CD8-positive, alpha-beta memory T cell (primary cell): ENCODE measurements at regions not wholly inside any gene's neighbourhood (a gene's known extent, or its start where the extent isn't known, plus 50 kb on each side); places are given as distances from the start of the nearest gene placed in this dataset.

Experiments used
- CTCF ChIA-PET: fragments of 350-600 bp; sonication (Branson Sonifier 250); formaldehyde crosslinking; loops from one replicate; lab custom pipeline; 2021; ENCODE audit warnings: antibody characterized with exemption; lab: Charles Lee
- POLR2A ChIA-PET: fragments of 350-600 bp; sonication (Branson Sonifier 250); formaldehyde crosslinking; loops from one replicate; lab custom pipeline; 2021; ENCODE audit warnings: antibody characterized with exemption; lab: Charles Lee
- DNase-seq, 5 donors: peaks; one replicate each; pipeline versions ENCODE4 v3.0.0 to v3.0.0-alpha.2; 2020 to 2022; ENCODE audit warnings: mixed read lengths in 1 of 5
- H3K27ac ChIP-seq: one replicate; pipeline ENCODE4 v1.7.0; 2013; ENCODE audit warnings: low read depth, mild to moderate bottlenecking, low read length, moderate library complexity
- H3K27me3 ChIP-seq: 2 replicates; pipeline ENCODE4 v1.7.0; 2013; ENCODE audit warnings: low read length, mild to moderate bottlenecking; ENCODE audit not compliant: insufficient read depth, poor library complexity, severe bottlenecking
- H3K36me3 ChIP-seq: 2 replicates; pipeline ENCODE4 v1.7.0; 2013; ENCODE audit warnings: mild to moderate bottlenecking, low read length, moderate library complexity; ENCODE audit not compliant: insufficient read depth
- H3K4me1 ChIP-seq: 2 replicates; pipeline ENCODE4 v1.7.0; 2013; ENCODE audit warnings: mild to moderate bottlenecking, low read length, moderate library complexity; ENCODE audit not compliant: insufficient read depth
- H3K4me3 ChIP-seq: 2 replicates; pipeline ENCODE4 v1.7.0; 2013; ENCODE audit warnings: mild to moderate bottlenecking, low read length
- H3K9me3 ChIP-seq: 2 replicates; pipeline ENCODE4 v1.7.0; 2013; ENCODE audit warnings: mild to moderate bottlenecking, low read length
- H3K27ac Mint-ChIP-seq, 8 donors: one replicate each; pipeline ENCODE4 v1.8.0; 2020 to 2021; ENCODE audit warnings: mixed read lengths in 8 of 8, mild to moderate bottlenecking in 6 of 8, inconsistent platforms in 3 of 8, moderate library complexity in 3 of 8
- H3K27me3 Mint-ChIP-seq, 2 donors: one replicate each; pipeline ENCODE4 v1.8.0; 2020 to 2021; ENCODE audit warnings: mixed read lengths in 2 of 2, mild to moderate bottlenecking in 1 of 2, moderate library complexity in 1 of 2
- H3K36me3 Mint-ChIP-seq, 3 donors: one replicate each; pipeline ENCODE4 v1.8.0; 2020 to 2021; ENCODE audit warnings: mixed read lengths in 3 of 3, inconsistent platforms in 1 of 3, mild to moderate bottlenecking in 1 of 3
- H3K4me1 Mint-ChIP-seq, 3 donors: one replicate each; pipeline ENCODE4 v1.8.0; 2020 to 2021; ENCODE audit warnings: mixed read lengths in 3 of 3, inconsistent platforms in 1 of 3, mild to moderate bottlenecking in 1 of 3
- H3K4me3 Mint-ChIP-seq, 7 donors: one replicate each; pipeline ENCODE4 v1.8.0; 2020 to 2021; ENCODE audit warnings: mixed read lengths in 7 of 7, mild to moderate bottlenecking in 6 of 7, moderate library complexity in 4 of 7, inconsistent platforms in 2 of 7
- H3K9me3 Mint-ChIP-seq, 5 donors: one replicate each; pipeline ENCODE4 v1.8.0; 2020 to 2022; ENCODE audit warnings: mixed read lengths in 5 of 5, mild to moderate bottlenecking in 3 of 5, moderate library complexity in 2 of 5, inconsistent platforms in 1 of 5

DNA sequence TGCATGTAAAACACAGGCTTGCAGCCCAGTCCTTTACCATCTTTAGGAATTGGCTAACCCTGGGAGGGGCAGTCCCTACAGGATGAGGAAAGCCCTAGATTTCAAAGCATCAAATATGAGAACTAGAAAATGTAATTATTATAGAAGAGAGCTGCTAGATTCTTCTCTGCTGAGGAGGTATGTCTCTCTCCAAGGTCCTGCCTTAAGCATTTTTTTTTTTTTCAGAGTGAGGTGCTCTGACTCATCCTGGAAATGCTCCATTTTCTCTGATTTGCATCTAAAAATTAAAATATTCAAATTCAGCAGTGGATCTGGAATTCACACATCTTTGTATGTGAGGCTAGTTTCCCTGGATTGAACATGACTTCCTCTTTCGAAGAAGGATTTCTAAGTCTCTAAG is 149.8 kb downstream of the ZNF648 start:
- DNase-seq = no peak
- Histone ChIP-seq H3K9me3 (no peaks in the 10 kb centered on the region), H3K36me3 (no peaks in the 10 kb centered on the region), H3K27ac (no peak overlapping the region), H3K4me1 (no peaks in the 10 kb centered on the region), H3K27me3 (no peaks in the 10 kb centered on the region), H3K4me3 (no peak overlapping the region)
- no peaks in the 10 kb centered on the region for H3K36me3 Mint-ChIP-seq
- H3K4me3 Mint-ChIP-seq = no peak overlapping the region
- POLR2A ChIA-PET = no interaction called here
- CTCF ChIA-PET = no interaction called here
- no peak overlapping the region for H3K27ac Mint-ChIP-seq
- no peaks in the 10 kb centered on the region for H3K4me1 Mint-ChIP-seq
- peaks cover 6% of the 10 kb centered on the region in 2 donors for H3K27me3 Mint-ChIP-seq
- peaks cover 0 to 5% (median 0%) of the 10 kb centered on the region in 5 donors for H3K9me3 Mint-ChIP-seq

DNA sequence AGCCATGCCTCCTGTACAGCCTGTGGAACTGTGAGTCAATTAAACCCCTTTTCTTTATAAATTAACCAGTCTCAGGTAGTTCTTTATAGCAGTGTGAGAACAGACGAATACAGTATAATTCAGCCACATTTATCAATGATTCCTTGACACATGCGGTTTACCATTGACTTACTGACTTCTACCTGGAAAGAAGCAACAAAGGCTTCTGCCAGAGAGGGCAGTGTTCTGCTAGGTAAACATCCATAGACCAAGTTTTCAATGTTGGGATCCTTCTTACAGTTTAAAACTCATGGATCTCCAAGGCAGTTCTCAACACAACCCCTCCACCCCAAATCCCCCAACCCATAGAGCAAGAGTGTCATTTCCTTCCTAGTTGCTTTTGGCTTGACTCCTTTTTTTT is 150.6 kb downstream of the ZNF648 start:
- Mint-ChIP-seq H3K4me3 (no peak overlapping the region), H3K27ac (no peak overlapping the region), H3K36me3 (no peaks in the 10 kb centered on the region), H3K27me3 (peaks cover 6% of the 10 kb centered on the region in 2 donors), H3K9me3 (peaks cover 0 to 5% (median 0%) of the 10 kb centered on the region in 5 donors), H3K4me1 (no peaks in the 10 kb centered on the region)
- CTCF ChIA-PET = no interaction called here
- H3K9me3 ChIP-seq = no peaks in the 10 kb centered on the region
- H3K4me3 ChIP-seq = no peak overlapping the region
- no peak for DNase-seq
- H3K36me3 ChIP-seq = no peaks in the 10 kb centered on the region
- no peak overlapping the region for H3K27ac ChIP-seq
- no peaks in the 10 kb centered on the region for H3K4me1 ChIP-seq
- no peaks in the 10 kb centered on the region for H3K27me3 ChIP-seq
- POLR2A ChIA-PET = no interaction called here

DNA sequence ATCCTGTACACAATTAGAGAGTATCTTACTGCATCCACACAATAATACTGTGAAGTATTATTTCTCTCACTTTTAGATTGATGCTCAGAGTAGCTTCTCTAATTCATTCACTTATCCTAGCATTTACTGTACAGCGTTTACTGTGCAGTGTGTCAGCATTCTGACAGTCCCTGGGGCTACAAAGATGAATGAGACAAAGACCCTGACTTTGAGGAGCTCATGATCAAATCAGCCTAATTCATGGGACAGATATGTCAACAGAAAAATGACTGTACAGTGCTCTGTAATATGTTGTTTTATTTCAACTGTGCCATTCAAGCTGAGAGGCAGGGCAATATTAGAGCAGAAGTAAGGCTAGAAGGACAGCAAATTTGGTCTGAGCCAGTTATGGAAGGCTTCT is 152.5 kb downstream of the ZNF648 start:
- Mint-ChIP-seq H3K27me3 (peaks cover 6% of the 10 kb centered on the region in 2 donors), H3K27ac (no peak overlapping the region), H3K4me1 (no peaks in the 10 kb centered on the region), H3K36me3 (no peaks in the 10 kb centered on the region), H3K9me3 (peaks cover 0 to 3% (median 0%) of the 10 kb centered on the region in 5 donors), H3K4me3 (no peak overlapping the region)
- ChIA-PET CTCF (no interaction called here), POLR2A (no interaction called here)
- Histone ChIP-seq H3K36me3 (no peaks in the 10 kb centered on the region), H3K27me3 (no peaks in the 10 kb centered on the region), H3K4me1 (no peaks in the 10 kb centered on the region), H3K9me3 (no peaks in the 10 kb centered on the region), H3K4me3 (no peak overlapping the region), H3K27ac (no peak overlapping the region)
- no peak for DNase-seq

DNA sequence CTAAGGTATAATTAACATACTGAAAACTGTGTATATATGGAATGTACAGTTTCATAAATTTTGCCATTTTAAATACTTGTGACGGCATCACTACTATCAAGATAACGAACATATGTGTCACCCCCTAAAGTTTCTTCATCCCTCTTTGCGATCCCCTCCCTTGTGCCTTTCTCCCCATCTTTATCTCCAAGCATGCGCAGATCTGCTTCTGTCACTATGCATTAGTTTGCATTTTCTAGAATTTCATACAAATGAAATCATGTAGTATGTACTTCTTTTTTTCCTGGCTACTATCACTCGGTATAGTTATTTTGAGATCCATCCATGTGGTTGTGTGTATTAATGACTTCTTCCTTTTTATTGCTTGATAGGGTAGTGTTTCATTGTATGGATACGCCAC is 154.9 kb downstream of the ZNF648 start:
- CTCF ChIA-PET = no interaction called here
- H3K9me3 ChIP-seq = no peaks in the 10 kb centered on the region
- no peaks in the 10 kb centered on the region for H3K4me1 ChIP-seq
- DNase-seq = no peak
- no peaks in the 10 kb centered on the region for H3K36me3 ChIP-seq
- no peaks in the 10 kb centered on the region for H3K27me3 ChIP-seq
- Mint-ChIP-seq H3K9me3 (peaks cover 0 to 3% (median 0%) of the 10 kb centered on the region in 5 donors), H3K4me1 (no peaks in the 10 kb centered on the region), H3K27me3 (peaks cover 6% of the 10 kb centered on the region in 2 donors), H3K36me3 (no peaks in the 10 kb centered on the region), H3K4me3 (no peak overlapping the region), H3K27ac (no peak overlapping the region)
- no peak overlapping the region for H3K27ac ChIP-seq
- H3K4me3 ChIP-seq = no peak overlapping the region
- POLR2A ChIA-PET = no interaction called here

DNA sequence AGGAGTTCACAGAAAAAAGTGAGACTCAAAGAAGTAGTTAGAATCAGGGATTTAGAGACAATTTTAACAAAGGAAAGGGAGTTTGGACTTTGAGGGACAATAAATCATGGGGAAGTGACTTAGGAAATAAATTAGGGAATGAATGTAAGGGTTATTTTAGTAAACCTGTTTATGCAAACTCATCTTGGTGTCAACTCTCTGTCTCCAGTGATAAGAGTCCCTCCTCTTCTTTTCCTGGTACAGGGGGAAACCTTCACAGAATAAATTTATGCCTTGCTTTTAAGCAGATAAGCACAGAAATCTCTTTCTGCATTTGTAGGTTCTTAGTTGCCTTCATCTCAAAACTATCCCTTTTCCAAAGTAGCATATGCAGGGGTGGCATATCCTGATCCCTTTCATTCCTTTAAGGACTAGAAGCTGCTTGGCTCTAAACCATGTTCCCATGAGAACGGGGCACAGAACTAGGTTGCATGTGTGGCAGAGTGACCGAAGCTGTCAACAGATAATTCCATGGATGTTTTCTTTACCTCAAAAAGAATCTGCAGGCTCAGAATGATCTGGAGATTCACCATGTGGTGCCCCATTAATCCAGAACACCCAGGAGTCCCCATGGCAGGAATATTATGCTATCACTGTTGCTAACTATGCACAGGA is 155.4 kb downstream of the ZNF648 start:
- Mint-ChIP-seq H3K27ac (no peak overlapping the region), H3K4me3 (no peak overlapping the region), H3K36me3 (no peaks in the 10 kb centered on the region), H3K9me3 (peaks cover 0 to 3% (median 0%) of the 10 kb centered on the region in 5 donors), H3K27me3 (peaks cover 6% of the 10 kb centered on the region in 2 donors), H3K4me1 (no peaks in the 10 kb centered on the region)
- DNase-seq = no peak
- H3K27ac ChIP-seq = no peak overlapping the region
- CTCF ChIA-PET = no interaction called here
- H3K4me1 ChIP-seq = no peaks in the 10 kb centered on the region
- no peaks in the 10 kb centered on the region for H3K36me3 ChIP-seq
- POLR2A ChIA-PET = no interaction called here
- H3K9me3 ChIP-seq = no peaks in the 10 kb centered on the region
- H3K4me3 ChIP-seq = no peak overlapping the region
- H3K27me3 ChIP-seq = no peaks in the 10 kb centered on the region

DNA sequence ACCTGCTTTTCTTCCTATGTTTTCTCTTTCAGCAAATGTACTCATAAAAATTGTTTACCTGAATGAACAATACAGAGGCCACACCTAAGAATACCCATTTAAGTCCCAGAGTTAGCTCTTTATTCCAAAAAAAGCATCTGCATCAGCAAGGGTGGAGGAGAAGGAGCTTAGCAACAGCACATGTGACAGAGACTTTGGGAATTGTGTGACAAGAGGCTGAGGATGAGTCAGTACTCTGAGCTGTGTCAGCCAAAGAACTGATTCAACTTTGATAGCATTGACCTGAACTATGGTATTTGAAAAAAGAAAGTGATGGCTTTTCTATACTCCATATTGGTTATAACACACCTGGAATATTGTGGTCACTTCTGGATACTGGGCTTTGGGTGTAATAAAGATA is 162.7 kb downstream of the ZNF648 start:
- Mint-ChIP-seq H3K27ac (no peak overlapping the region), H3K9me3 (no peaks in the 10 kb centered on the region), H3K4me3 (no peak overlapping the region), H3K27me3 (peaks cover 0 to 8% of the 10 kb centered on the region in 2 donors), H3K36me3 (no peaks in the 10 kb centered on the region), H3K4me1 (no peaks in the 10 kb centered on the region)
- H3K36me3 ChIP-seq = no peaks in the 10 kb centered on the region
- no peaks in the 10 kb centered on the region for H3K9me3 ChIP-seq
- POLR2A ChIA-PET = no interaction called here
- CTCF ChIA-PET = interaction anchor here (0.9 kb wide), 1 partner anchor 9 kb away, joined by 3 read pairs; no protein-coding TSS in a partner anchor
- H3K4me1 ChIP-seq = no peaks in the 10 kb centered on the region
- DNase-seq = no peak
- no peak overlapping the region for H3K27ac ChIP-seq
- no peaks in the 10 kb centered on the region for H3K27me3 ChIP-seq
- no peak overlapping the region for H3K4me3 ChIP-seq

DNA sequence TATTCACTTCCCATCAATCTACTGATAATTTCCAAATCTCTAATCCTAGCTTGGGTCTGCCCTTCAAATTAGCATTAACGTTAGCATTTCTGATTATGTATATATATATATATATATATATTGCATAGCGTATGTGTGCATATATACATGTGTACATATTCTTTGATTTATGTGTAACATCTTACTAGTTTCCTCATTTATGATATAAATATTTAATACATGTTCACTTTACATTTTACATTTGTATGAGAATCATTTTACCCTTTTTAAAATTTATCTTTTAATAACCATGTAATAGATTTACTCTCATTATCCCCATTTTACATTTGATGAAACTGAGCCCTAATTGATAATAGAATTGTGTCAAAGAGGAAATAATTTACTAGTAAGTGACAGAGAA is 164.7 kb downstream of the ZNF648 start:
- Mint-ChIP-seq H3K27me3 (peaks cover 0 to 8% of the 10 kb centered on the region in 2 donors), H3K9me3 (peaks cover 0 to 4% (median 0%) of the 10 kb centered on the region in 5 donors), H3K36me3 (no peaks in the 10 kb centered on the region), H3K27ac (no peak overlapping the region), H3K4me1 (no peaks in the 10 kb centered on the region), H3K4me3 (no peak overlapping the region)
- H3K4me1 ChIP-seq = no peaks in the 10 kb centered on the region
- ChIA-PET CTCF (no interaction called here), POLR2A (no interaction called here)
- no peak overlapping the region for H3K27ac ChIP-seq
- H3K27me3 ChIP-seq = no peaks in the 10 kb centered on the region
- H3K36me3 ChIP-seq = no peaks in the 10 kb centered on the region
- no peaks in the 10 kb centered on the region for H3K9me3 ChIP-seq
- no peak overlapping the region for H3K4me3 ChIP-seq
- DNase-seq = no peak

DNA sequence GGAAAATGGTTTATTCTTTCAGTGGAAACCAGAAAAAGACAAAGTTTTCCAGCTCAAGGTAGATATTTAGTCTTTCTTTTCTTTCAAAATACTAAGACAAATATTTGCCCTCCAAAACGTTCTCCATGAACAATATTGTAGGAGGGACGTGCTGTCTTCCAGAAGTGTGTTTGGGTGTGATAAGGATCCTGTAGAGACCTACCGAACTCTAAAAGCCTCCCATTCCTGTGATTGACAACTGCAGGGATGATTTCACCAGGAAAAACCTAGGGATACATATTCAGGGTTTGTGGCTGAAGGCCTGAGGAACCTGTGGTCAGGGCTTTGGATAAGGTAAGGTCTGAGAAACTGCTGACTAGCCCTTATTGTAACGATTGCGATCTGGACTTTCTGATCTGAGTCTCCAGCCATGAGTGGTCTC is 167.1 kb downstream of the ZNF648 start:
- no peaks in the 10 kb centered on the region for H3K36me3 ChIP-seq
- peaks cover 0 to 8% (median 3%) of the 10 kb centered on the region in 5 donors for H3K9me3 Mint-ChIP-seq
- CTCF ChIA-PET = no interaction called here

More for the DNA sequence above, 167.1 kb downstream of the ZNF648 start:
- H3K27ac ChIP-seq = no peak overlapping the region
- no peaks in the 10 kb centered on the region for H3K9me3 ChIP-seq
- H3K4me1 ChIP-seq = no peaks in the 10 kb centered on the region
- POLR2A ChIA-PET = no interaction called here
- Mint-ChIP-seq H3K27me3 (peaks cover 0 to 5% of the 10 kb centered on the region in 2 donors), H3K27ac (no peak overlapping the region), H3K4me3 (no peak overlapping the region), H3K36me3 (no peaks in the 10 kb centered on the region), H3K4me1 (no peaks in the 10 kb centered on the region)
- DNase-seq = no peak
- H3K27me3 ChIP-seq = no peaks in the 10 kb centered on the region
- H3K4me3 ChIP-seq = no peak overlapping the region
